ENCODE measurements at regions not wholly inside any gene's neighbourhood (a gene's known extent, or its start where the extent isn't known, plus 50 kb on each side); places are given as distances from the start of the nearest gene placed in this dataset.

DNA sequence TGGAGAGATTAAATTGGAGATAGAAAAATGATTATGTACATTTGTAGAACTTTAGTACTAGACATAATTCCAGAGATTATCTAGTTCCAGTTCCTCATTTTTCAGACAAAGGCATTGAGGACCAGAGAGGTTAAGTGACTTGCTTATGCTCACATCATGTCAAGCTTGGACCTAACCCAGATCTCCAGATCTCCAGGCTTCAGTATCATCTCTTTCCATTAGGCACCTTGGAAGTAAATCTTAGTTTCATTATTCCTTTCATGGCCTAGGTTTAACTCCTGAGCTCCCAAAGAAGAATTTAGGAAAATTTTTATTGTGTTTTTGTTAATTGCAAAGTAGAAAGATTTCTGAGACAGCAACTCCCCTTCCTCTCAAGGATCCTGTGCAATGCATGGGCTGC lies 148.8 kb downstream of the GATB start:
- DNase-seq, result no peak

DNA sequence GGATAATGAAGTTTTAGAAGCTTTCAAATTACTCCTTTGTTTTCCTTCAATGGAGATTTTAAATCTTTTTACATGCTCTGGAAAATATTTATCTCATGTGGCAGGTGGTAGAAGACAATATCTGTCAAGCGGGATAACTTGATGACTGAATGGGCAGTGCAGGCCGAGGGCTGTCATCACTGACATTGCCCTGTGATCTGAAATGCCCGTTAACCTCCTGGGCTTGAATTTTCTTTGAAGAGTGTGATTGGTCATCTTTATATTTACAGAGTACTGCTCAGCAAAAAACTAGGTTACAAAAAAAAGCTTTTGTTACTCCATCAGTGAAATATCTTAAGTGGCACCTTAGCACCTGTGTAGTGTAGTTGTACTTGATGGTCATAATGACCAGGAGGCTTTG lies 147.5 kb downstream of the GATB start:
- no peak for DNase-seq

GRCh38 chr4:151614561-151614960 lies 146.2 kb downstream of the GATB start:
- DNase-seq, result no peak

DNA sequence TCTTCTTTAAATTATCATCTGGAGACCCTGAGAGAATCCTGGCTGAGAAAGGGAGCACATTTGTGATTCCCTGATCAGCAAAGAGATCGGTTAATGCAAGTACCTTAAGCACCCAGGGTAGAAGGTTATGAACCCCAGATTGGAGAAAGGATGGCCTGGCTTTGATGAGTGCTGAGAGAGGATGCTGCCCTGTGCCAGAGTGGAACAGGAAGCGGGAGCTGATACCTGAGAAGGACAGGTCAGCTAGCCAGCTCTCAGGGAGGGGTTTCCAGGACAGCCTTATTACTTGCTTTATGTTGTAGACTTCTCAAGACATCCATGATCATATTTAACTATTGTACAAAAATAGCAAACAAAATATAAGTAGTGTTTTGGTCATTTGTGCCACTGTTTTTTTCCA lies 141.9 kb downstream of the GATB start:
- no peak for DNase-seq

DNA sequence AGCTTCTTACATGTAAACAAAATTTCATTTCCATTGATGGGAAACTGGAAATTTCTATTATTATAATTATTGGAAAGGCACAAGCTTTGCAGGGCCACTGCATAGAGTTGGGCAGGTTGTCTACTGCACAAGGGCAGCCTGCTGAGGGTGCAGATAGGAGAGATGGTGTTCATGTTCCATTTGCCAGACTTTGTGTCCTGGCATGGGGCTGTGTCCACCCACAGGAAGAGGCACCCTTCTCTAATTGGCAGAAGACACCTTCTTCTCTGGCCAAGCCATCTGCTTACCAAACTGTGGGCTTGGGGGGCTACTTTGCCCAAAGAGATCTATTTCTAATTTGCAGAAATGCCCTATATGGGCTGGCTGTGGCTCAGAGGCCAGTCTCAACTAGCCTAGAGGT lies 140.7 kb downstream of the GATB start:
- DNase-seq, result no peak

Measured in suppressor macrophage (primary cell).